Dendritic cell treated with granulocyte-macrophage colony-stimulating factor and Interleukin-4, amounts not matched to agents 40 ng/mL and 50 ng/mL, for 4 days (primary cell): ENCODE measurements at regions not wholly inside any gene's neighbourhood (a gene's known extent, or its start where the extent isn't known, plus 50 kb on each side); places are given as distances from the start of the nearest gene placed in this dataset.
A peak's percentile ranks its signal among the peaks of the same experiment; 100 is the strongest.
"Not testable (repeated sequence)": the region's sequence is repeated elsewhere in the genome, so short reads cannot be mapped to it uniquely, and the experiment has no call there.

Experiments
- H3K27ac Mint-ChIP-seq: one replicate; pipeline ENCODE4 v1.8.0; 2022; ENCODE audit warnings: mild to moderate bottlenecking, mixed read lengths
- H3K27me3 Mint-ChIP-seq: one replicate; pipeline ENCODE4 v1.8.0; 2022; ENCODE audit warnings: mild to moderate bottlenecking, mixed read lengths
- H3K36me3 Mint-ChIP-seq: one replicate; pipeline ENCODE4 v1.8.0; 2022; ENCODE audit warnings: low read depth, mixed read lengths
- H3K4me1 Mint-ChIP-seq: one replicate; pipeline ENCODE4 v1.8.0; 2022; ENCODE audit warnings: low read depth, mixed read lengths
- H3K4me3 Mint-ChIP-seq: one replicate; pipeline ENCODE4 v1.8.0; 2022; ENCODE audit warnings: mild to moderate bottlenecking, moderate library complexity, mixed read lengths
- H3K9me3 Mint-ChIP-seq: one replicate; pipeline ENCODE4 v1.8.0; 2022; ENCODE audit warnings: mixed read lengths
- intact Hi-C: fragments of 100-400 bp; cut with micrococcal nuclease; formaldehyde crosslinking; loops from one replicate; pipeline ENCODE4 v1.15.0; 2022

GRCh38 chr1:148374101-148374500, 109.0 kb downstream of the PPIAL4G start:
- intact Hi-C loops, result no loop called here
- Mint-ChIP-seq H3K4me3 (no peak overlapping the region), H3K27ac (no peak overlapping the region), H3K36me3 (no peaks in the 10 kb centered on the region), H3K4me1 (peaks cover 32% of the 10 kb centered on the region), H3K9me3 (no peaks in the 10 kb centered on the region), H3K27me3 (no peaks in the 10 kb centered on the region)

DNA sequence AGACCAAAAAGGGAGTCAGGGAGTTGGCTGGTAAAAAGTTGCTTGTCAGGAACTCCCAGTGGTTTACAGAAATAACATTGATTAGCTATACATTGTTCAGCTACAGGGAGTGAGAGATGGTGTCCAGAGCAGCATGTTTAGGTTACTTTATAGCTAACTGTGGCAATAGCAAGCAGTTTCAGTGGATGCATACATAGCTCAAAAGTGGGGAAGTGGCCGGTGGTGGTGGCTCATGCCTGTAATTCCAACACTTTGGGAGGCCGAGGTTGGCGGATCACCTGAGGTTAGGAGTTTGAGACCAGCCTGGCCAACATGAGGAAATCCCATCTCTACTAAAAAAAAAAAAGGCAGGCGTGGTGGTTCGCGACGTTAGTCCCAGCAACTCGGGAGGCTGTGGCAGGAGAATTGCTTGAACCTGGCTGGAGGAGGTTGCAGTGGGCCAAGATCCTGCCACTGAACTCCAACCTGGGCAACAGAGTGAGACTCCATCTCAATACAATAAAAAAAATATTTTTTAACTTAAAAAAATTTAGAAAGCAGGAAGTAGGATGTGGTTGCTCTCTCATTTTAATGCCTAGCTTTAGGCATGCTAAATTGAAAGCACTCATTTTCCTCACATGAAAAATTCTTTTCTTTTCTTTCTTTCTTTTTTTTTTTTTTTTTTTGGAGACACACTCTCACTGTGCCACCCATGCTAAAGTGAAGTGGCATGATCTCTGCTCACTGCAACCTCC, 109.7 kb downstream of the PPIAL4G start:
- Mint-ChIP-seq H3K9me3 (no peaks in the 10 kb centered on the region), H3K4me3 (no peak overlapping the region), H3K27me3 (no peaks in the 10 kb centered on the region), H3K36me3 (no peaks in the 10 kb centered on the region), H3K4me1 (peaks cover 29% of the 10 kb centered on the region), H3K27ac (no peak overlapping the region)
- intact Hi-C loops, result no loop called here

DNA sequence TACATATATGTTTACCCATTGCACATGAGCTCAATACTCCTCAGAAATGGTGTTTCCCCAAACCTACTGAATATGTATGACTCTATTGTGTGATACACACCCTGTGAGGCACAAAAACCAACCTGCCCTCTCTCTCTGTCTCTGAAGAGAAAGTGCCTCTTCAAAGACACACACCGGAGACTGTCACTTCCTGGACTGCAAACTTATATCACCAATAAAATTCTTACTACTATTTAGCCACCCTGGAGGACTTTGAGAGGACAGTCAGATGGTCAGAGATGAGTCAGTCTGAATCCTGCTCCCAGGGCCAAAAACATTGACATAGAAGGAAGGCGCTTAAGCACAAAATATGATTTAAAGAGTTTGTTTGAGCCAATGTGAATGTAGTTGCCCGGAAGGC, 110.4 kb downstream of the PPIAL4G start:
- Mint-ChIP-seq H3K4me1 (peaks cover 29% of the 10 kb centered on the region), H3K27ac (no peak overlapping the region), H3K27me3 (no peaks in the 10 kb centered on the region), H3K4me3 (no peak overlapping the region), H3K9me3 (no peaks in the 10 kb centered on the region), H3K36me3 (no peaks in the 10 kb centered on the region)
- intact Hi-C loops, result no loop called here

DNA sequence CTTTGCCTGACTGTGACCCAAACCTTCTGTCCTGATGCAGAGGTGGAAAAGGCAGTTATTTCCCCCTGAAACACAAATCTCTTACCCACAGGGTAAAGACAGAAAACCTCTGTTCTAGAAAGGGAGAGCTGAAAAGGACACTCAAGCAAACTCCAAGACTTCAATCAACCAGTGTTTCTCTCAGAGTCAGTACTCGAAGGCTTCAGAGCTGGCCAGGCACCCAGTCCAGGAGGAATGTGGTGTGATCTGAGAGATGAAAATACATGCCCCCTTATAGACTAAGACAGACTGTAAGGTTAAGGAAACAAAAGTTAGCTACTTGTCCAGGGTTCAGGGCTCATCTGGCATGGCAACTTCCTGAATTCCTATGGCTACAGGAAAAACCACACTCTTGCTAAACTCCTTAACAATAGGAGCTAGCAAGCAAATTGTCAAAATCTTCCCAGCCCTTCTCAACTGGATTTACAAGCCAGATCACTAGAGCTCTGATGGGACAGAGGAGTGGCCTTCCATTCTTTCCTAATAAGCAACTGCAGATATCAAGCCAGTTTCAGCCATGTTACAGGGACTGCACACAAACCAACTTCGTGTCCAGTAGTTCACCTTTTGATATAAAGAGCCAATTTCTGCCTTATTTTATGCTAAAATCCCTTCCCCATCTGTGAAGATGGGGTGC, 110.9 kb downstream of the PPIAL4G start:
- H3K27ac Mint-ChIP-seq, H3K4me3 Mint-ChIP-seq, H3K36me3 Mint-ChIP-seq, H3K9me3 Mint-ChIP-seq, H3K27me3 Mint-ChIP-seq, intact Hi-C loops: not testable (repeated sequence)
- H3K4me1 Mint-ChIP-seq, result peaks cover 29% of the 10 kb centered on the region

DNA sequence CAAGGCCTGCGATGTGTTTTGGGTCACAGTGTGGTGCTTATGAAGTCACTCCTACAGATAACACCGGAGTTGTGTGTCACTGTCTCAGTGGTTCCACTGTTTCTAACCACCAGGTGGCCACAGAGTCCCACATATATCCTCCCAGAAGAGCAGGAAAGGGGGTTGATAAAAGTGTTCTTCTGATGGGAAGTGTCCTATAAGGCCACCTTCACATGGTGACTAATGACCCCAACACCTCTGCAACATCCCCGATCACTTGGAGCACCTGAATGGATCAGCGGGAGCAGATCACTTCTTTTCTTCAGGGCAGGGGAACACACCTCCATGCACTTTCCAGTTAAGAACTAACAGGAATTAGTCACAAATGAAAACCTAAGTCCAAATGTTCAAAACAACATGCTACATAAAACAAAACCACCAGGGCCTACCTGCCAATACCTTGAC, 111.5 kb downstream of the PPIAL4G start:
- H3K9me3 Mint-ChIP-seq, H3K36me3 Mint-ChIP-seq, H3K4me3 Mint-ChIP-seq, H3K27me3 Mint-ChIP-seq, H3K27ac Mint-ChIP-seq, intact Hi-C loops: not testable (repeated sequence)
- H3K4me1 Mint-ChIP-seq, result peaks cover 29% of the 10 kb centered on the region

- H3K4me3 Mint-ChIP-seq, H3K27me3 Mint-ChIP-seq, H3K9me3 Mint-ChIP-seq, H3K36me3 Mint-ChIP-seq, intact Hi-C loops: not testable (repeated sequence)
- H3K4me1 Mint-ChIP-seq, result peaks cover 29% of the 10 kb centered on the region
- H3K27ac Mint-ChIP-seq, result peak overlapping the region; percentile 53
These were observed 112.4 kb downstream of the PPIAL4G start for GRCh38 chr1:148370661-148371060.

- intact Hi-C loops, result no loop called here
- H3K27me3 Mint-ChIP-seq, result peaks cover 18% of the 10 kb centered on the region
- H3K4me1 Mint-ChIP-seq, result peaks cover 25% of the 10 kb centered on the region
- no peaks in the 10 kb centered on the region for H3K36me3 Mint-ChIP-seq
- H3K4me3 Mint-ChIP-seq, result no peak overlapping the region
- H3K9me3 Mint-ChIP-seq, result no peaks in the 10 kb centered on the region
- no peak overlapping the region for H3K27ac Mint-ChIP-seq
These were observed 115.5 kb downstream of the PPIAL4G start for GRCh38 chr1:148367596-148367995.

DNA sequence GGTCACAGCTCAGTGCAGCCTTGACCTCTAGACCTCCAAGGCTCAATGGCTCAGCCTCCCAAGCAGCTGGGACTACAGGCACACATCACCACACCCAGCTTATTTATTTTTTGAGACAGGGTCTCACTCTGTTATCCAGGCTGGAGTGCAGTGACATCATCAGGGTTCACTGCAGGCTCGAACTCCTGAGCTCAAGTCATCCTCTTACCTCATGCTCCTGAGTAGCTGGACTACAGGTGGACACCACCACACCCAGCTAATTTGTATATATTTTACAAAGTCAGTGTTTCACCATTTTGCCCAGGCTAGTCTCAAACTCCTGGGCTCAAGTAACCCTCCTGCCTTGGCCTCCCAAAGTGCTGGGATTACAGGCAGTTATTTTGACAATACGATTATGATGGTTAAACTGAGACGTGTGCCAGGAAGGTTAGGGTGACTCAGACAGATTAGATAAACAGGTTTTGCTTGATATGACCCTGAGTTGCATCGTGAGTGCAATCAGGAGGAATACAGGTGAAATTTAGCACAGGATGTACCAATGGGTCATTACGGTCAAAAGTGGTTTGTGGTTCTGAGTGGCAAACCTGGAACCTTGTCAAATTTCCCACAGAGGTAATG, 116.9 kb downstream of the PPIAL4G start:
- H3K9me3 Mint-ChIP-seq, intact Hi-C loops, H3K36me3 Mint-ChIP-seq, H3K4me3 Mint-ChIP-seq, H3K27ac Mint-ChIP-seq: not testable (repeated sequence)
- Mint-ChIP-seq H3K27me3 (peaks cover 31% of the 10 kb centered on the region), H3K4me1 (peaks cover 25% of the 10 kb centered on the region)

DNA sequence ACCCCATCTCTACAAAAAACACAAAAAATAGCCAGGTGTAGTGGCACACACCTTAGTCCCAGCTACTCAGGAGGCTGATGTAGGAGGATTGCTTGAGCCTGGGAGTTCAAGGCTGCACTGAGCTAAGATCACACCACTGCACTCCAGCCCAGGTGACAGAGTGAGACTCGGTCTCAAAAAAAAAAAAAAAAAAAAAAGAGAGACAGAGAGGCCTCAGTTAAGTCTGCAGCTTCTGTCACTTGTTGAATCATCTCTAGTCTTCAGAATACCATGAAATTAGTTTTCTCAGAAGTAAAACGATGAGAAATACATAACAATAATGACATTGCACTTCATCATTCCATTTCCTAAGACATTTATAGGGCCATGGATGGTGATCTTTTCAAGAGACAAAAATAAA, 118.0 kb downstream of the PPIAL4G start:
- H3K9me3 Mint-ChIP-seq, H3K27ac Mint-ChIP-seq, intact Hi-C loops, H3K36me3 Mint-ChIP-seq, H3K4me3 Mint-ChIP-seq: not testable (repeated sequence)
- Mint-ChIP-seq H3K4me1 (peaks cover 19% of the 10 kb centered on the region), H3K27me3 (peaks cover 38% of the 10 kb centered on the region)

- H3K36me3 Mint-ChIP-seq, intact Hi-C loops, H3K27ac Mint-ChIP-seq, H3K9me3 Mint-ChIP-seq, H3K4me3 Mint-ChIP-seq: not testable (repeated sequence)
- peaks cover 19% of the 10 kb centered on the region for H3K4me1 Mint-ChIP-seq
- peaks cover 50% of the 10 kb centered on the region for H3K27me3 Mint-ChIP-seq
These were observed 119.1 kb downstream of the PPIAL4G start for GRCh38 chr1:148363979-148364378.

DNA sequence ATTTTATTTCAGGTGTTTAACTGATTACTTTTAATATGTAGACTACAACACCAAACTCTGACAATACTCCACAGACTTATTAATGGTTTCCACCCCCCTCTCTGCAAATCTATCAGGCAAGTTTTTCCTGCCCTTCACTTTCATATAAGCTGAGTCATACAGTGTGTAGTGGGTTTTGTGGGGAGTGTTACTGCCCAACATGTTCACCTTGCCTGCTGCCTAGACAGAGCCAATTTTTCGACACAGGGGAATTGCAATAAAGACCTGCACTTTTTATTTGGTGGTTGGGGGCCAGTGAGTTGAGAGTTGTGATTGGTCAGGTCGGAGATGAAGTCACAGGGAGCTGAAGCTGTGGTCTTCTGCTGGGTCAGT, 119.7 kb downstream of the PPIAL4G start:
- no peaks in the 10 kb centered on the region for H3K36me3 Mint-ChIP-seq
- H3K27me3 Mint-ChIP-seq, result peaks cover 51% of the 10 kb centered on the region
- no peak overlapping the region for H3K4me3 Mint-ChIP-seq
- H3K9me3 Mint-ChIP-seq, result no peaks in the 10 kb centered on the region
- intact Hi-C loops, result no loop called here
- H3K27ac Mint-ChIP-seq, result no peak overlapping the region
- H3K4me1 Mint-ChIP-seq, result peaks cover 20% of the 10 kb centered on the region

GRCh38 chr1:148362626-148363438, 120.3 kb downstream of the PPIAL4G start:
- H3K4me3 Mint-ChIP-seq, result peak overlapping the region; percentile 53
- H3K27ac Mint-ChIP-seq, result no peak overlapping the region
- H3K9me3 Mint-ChIP-seq, result no peaks in the 10 kb centered on the region
- no peaks in the 10 kb centered on the region for H3K36me3 Mint-ChIP-seq
- peaks cover 57% of the 10 kb centered on the region for H3K27me3 Mint-ChIP-seq
- H3K4me1 Mint-ChIP-seq, result peaks cover 25% of the 10 kb centered on the region
- intact Hi-C loops, result no loop called here

DNA sequence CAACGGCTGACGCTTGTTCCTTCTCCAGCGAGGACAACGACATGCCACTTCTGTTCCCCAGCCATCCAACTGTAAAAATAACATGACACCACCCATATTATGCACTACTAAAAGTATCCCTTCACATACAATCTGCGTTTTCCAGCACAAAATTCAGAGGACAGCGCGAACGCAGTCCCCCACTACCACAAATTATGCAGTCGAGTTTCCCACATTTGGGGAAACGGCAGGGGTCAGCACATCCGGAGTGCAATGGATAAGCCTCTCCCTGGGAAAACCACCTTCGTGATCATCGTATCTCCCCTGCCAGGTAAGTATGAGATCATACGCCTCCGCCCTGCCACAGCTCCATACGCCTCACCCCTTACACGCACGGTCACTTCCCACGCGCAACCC, 120.9 kb downstream of the PPIAL4G start:
- Mint-ChIP-seq H3K4me1 (peaks cover 31% of the 10 kb centered on the region), H3K9me3 (no peaks in the 10 kb centered on the region), H3K27ac (no peak overlapping the region), H3K27me3 (peaks cover 62% of the 10 kb centered on the region), H3K4me3 (peak overlapping the region; percentile 53), H3K36me3 (no peaks in the 10 kb centered on the region)
- intact Hi-C loops, result no loop called here
